GM19043 (cell line): ENCODE measurements at regions not wholly inside any gene's neighbourhood (a gene's known extent, or its start where the extent isn't known, plus 50 kb on each side); places are given as distances from the start of the nearest gene placed in this dataset.

Experiments
- ATAC-seq: cut with Tn5 transposase; IDR thresholded peaks from one replicate; pipeline ENCODE4 v1.9.1; 2021; ENCODE audit warnings: low read depth; ENCODE audit not compliant: unreplicated experiment

DNA sequence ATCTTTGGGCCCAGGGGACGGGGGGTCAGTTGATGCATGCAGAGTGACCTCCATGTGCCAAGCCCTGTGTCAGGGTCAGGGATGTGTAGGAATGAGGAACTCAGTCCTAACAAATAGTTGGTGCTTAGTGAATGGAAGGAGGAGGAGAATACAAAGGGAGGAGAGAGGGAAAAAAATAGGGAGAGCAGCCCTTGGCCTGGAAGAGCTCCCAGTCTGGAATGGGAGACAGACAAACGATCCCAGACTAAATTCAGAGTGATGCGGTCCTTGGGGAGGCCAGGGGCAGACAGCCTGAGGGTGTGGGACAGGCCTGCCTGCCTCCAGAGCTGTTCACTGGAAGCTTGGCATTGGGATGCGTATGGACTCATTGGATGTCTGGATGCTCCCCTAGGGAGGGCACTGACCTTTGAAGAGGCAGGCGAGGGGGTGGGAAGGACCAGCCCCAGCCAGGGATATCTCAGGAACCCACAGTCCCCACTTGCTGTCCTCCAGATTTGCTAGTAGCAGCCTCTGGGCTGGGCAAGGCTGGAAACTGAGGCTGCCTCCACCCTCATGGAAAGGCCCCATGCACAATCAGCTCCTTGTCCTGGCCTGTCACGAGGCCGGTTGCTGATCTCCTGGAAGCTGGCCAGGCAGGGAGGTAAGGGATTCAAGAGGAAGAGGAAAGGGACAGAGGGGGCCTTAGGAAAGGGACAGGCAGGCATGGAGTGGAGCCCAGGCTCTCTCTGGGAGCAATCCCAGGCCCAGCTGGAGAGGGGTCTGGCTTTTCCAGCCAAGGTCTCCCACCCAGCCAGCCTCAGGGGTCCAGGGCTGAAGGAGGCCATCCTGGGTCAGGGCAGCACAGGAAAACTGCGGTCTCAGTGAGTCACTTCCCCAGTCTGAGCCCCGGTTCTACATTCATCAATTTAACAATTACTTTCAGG, 69.0 kb upstream of the GGTA1 start:
- no peak for ATAC-seq

DNA sequence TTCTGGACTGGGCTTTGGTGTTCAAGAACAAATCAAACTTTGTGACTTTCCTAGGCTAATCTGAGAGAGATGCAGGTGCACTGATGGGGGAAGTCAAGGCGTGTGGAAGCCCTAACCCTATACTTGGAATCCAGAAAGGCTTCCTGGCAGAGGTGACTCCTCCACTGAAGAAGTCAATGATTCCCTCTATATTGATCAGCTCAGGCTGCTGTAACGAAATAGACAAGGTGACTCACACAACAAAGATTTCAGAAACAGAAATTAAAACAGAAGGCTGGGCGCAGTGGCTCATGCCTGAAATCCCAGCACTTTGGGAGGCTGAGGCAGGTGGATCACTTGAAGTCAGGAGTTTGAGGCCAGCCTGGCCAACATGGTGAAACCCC, 69.6 kb upstream of the GGTA1 start:
- ATAC-seq, result no peak

DNA sequence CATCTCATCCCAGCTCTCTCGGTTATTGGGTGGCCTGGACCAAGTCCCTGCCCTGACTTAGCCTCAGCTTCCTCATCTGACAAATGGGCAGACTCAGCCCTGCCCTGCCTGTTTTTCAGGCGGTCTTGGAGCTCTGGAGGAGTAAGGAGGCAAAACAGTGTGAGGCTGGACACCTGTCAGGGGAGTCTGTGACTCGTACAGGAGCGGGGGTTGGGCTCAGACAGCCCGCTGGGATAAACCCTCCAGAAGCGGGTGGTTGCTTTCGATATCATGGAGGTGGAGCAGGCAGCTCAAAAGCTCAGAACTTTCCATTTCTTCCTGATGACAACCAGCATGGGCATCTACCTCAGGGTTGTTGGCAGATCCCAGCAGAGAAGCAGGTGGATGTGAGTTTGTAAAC, 72.9 kb upstream of the GGTA1 start:
- no peak for ATAC-seq

DNA sequence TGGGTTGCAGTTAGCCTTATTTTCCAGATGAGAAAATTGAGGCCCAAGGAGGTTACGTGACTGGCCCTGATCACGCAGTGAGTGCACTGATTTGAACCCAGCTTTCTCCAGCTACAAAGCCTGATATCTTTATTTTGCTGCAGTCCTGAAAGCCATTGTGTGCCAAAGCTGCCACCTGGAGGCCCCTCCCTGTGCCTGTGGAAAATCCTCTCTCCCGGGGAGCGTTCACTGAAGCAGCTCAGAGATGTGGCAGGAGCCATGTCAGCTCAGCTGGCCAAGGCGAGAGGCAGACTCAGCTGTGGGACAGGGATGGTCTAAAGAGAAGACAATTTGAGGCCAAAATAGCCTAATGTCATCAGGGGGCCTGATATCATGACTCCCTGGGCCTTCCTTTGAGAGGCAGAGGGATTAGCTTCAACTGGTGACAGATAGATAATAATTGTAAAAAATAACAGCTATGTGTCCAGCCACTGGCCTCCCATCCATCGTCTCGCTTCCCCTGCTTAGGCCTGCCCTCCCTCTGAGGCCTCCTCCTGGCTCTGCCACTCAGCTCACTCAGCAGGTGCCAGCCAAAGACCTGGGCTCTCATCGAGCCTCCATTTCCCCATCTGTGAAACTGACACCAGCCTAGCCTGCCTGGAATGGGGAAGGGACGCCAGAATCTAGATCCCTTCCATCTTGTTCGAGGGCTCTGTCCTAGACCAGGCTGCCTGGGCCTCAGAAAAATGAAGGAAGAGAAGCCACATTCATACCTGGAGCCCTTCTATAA, 74.3 kb upstream of the GGTA1 start:
- ATAC-seq, result no peak

DNA sequence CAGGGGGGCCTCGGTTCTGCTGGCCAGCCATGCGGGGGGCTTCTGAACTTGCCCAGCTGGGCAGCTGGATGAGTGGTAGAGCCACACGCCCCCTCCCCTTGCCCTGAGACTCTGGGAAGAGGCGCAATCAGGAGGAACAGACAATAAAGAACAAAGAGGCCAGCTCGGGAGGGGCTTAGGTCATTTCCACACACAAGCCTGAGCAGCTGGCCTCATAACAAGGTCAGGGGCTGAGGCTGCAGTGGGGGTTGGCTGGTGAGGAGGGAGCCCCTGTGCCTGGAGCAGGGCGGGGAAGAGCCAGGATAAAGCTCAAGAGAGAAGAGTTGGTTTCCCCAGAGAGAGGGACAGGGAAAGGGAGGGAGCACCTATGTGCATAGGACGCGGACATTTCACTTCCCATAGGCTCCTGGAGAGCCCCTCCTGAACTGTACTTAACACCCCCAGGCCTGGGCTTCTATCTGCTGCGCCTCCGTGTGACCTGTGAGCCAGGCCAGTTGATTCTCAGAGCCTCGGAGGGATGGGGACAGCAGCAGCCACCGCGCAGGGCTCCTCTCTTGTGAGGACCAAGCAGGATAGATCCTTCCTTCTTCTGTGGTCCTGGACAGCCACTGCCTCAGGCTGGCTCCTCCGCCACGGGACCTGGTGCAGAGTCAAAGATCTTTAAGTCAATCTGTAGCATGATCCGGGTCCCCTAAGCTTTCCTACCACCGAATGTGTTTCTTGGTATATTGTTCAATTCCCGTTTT, 75.3 kb upstream of the GGTA1 start:
- ATAC-seq, result no peak

DNA sequence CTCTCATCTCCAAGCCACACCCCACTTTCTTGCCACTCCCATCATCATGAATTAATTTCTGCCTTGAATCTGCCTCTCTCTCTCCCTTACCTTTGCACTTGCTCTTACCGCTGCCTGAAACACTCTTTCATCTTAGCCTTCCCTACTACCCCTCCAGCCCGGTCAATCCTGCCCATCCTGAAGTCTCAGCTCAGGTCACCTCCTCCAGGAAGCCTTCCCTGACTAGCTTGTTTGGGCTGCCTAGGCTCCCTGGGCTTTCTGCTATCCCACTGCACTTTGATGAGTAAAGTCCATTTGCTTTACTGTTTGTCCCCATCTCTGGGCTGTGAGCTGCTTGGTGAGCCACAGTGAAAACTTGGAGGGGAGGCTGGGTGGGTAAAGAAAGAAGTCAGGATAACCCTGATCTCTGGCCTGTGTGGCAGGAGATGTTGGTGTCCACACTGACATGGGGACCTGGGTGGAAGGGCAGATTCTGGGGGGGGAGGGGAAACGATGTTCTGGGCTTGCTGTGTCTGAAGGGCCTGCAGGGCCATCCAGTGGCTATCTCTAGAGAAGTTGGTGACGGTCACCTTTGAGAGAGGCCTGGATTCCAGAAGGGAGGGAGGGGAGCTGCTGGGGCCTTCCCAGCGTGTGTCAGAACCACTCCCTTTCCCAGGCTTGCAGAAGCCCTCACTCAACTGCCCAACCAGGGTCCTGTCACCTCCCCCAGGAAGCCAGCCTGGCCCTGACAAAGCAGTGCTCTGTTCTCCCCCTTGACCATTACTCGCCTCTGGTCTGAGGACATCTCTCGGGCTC, 75.0 kb upstream of the DAB2IP start:
- ATAC-seq, result no peak

DNA sequence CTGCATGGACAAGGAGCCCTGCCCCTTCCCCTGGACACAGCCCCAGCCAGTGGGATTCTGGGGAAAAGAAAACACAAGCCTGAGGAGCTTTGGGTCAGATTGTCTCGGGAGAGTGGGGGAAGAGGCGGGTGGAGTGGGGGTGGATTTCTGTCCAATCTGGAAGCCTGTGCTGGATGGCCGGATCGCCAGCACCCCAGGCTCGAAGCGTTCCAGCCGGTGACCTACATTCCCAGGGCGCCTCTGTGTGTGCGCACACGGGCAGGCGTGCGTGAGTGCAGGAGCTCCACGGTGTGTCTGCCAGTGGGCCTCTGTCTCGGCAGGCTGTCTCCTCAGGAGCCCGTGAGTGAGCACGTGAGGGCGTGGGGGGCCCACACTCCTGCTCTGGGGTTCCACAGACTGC, 74.3 kb upstream of the DAB2IP start:
- ATAC-seq, result no peak

DNA sequence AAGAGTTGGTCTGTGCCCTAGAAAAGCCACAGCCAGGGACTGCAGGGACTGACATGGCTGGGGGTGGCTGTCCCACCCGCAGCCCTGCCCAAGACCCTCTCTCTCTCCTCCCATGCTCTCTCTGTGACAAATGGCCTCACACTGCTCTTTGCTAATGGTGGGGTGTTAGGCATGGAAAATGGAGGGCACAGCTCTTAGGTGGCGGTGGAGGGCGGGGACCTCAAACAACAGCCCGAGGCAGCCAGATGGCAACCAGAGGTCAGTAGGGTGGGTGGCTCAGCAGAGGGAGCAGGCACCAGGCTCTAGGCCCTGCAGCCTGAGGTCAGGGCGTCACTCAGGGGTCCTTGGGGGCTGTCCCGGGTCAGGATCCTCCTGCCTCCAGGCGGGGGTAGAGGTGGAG, 73.9 kb upstream of the DAB2IP start:
- ATAC-seq, result no peak

DNA sequence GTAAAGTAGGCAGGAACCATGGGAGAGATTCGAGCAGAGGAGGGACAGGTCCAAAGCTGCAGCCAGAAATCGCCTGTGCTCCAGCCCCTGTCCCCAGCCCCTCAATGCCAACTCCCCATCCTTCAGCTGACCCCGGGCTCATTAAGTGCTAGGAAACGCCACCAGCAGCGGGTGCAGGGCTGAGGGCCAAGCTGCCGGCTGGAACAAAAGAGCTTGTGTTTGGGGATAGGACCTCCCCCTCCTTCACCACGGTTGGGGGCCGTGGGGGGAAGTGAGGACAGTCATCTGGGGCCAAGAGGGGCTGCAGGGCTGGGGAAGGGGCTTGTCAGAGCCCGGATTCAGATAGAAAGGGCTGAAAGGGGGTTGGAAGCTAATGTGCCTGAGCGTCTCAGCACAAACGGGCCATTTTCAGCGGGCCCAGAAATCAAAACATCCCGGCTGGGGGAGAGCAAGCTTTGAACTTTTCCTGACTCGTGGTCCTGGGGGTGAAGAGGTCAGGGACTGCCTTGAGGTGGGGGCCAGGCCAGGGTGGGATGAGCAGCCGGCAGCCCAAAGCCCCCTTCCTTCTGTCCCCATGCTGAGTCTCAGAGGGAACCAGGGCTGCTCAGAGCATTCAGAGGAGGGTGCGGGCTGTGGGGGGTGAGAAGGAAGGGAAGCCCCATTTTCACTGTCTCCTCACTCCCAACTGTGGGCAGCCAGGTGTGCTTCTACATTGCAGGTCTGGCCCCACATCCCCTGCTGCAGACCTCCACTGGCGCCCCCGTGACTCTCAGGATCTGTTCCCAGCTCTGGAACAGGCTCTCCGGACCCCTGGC, 69.4 kb upstream of the DAB2IP start:
- ATAC-seq, result no peak

DNA sequence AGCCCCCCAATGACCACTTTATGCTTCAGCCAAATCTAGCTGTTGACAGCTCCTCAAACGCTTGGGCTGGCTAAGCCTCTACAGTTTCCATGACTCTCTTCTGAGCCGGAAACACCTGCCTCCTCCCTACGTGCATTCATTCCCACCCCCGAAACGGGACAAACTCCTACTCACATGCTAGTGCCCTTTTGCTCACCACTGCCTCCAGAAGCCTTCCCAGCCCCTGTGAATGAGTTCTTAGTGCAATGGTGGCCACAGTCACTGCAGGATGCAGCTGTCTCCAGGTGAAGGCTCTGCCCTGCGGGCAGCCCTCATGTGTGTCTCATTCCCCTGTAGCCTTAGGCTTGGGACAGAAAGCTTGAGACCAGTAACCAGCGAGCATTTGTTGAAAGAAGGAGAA, 68.8 kb upstream of the DAB2IP start:
- no peak for ATAC-seq

DNA sequence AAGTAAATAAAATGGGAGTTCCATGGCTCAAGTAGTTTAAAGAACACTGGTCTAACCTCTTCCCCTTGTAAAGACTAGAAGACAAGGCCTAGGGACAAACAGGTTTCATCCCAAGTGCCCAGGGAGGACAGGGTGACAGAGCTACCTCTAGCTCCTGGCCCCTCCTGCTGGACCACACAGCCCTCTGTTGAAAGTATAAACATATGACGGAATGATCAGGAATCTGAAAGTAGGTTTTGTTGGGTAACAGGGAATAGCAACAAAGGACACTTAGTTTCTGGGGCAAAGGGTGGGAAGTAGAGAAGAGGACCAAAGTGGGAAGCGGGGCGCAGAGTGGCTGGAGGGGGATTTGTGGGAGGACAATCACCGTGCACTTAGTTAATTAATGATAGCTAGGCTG, 67.0 kb upstream of the DAB2IP start:
- no peak for ATAC-seq

DNA sequence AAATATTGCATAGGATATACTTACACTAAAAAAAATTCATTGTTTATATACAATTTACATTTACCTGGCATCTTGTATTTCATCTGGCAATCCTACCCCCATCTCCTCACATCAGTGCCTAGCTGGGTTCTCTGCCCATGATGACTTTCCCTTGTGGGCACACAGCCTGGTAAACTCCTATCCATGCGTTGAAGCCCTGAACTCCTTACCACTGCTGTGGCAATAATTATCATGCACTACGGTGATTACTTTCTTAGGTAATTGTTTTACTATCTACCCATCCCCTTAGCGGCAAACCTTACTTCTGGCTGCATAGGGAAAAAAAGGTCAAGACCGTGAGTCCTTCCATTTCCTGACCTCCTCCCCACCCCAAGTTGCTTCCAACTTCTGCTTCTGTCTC, 63.6 kb upstream of the DAB2IP start:
- no peak for ATAC-seq

DNA sequence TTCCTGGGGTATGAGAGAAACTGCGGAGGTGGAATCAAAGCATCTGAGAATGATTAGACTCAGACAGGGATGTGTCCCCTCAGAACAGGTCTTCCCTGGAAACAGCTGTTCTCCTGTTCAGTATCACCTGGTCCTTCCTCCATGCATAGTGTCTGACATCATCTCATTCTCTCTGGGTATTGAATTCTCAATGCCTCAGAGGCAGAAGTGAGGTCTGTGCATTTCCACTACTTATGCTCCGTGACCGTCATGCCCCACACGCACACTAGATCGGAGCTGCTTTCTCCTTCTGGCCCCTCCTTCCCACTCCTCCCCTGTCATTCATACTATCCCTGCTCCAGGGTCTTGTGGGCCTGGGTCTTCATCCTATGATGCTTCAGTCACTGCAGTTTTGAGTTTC, 61.4 kb upstream of the DAB2IP start:
- ATAC-seq, result no peak

DNA sequence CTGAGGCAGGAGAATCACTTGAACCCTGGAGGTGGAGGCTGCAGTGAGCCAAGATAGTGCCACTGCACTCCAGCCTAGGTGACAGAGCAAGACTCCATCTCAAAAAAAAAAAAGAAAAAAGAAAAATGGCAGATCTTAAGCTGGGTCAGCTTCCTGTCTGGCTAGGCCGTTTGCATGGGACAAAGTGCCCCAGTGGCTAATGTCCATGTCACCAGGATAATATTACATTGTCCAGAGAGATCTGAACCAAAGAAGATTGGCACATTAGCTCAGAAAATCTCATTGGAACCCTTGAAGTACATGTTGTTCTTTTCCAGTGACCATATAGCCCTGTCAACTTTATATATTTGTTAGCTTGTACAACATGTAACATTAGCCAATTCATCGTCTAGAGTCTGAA, 59.2 kb upstream of the DAB2IP start:
- no peak for ATAC-seq

DNA sequence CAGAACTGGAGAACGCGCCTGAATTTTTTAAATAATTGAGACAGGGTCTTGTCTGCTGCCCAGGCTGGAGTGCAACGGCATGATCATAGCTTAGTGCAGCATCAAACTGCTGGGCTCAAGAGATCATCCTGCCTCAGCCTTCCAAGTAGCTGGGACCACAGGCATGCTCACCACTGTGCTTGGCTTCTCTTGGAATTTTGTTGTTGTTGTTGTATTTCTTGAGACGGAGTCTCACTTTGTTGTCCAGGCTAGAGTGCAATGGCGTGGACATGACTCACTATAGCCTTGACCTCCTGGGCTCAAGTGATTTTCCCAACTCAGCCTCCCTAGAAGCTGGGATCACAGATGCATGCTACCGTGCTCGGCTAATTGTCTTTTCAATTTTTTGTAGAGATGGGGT, 58.4 kb upstream of the DAB2IP start:
- no peak for ATAC-seq

DNA sequence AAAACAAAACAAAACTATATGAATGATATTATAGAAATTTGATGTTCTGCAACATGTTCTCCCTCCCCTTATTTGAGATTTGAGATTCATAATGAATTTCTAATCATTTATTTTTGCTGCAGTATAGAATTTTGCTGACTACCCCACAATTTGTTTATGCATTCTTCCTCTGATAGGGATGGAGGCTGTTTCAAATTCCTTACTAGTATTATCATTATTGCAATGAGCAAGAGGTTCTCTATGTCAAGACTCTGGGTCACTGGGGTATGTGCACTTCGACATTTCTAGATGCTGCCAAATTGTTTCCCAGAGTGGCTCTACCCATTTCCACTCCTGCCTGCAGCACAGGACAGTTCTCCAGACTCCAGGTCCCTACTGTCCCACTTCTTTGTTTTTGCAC, 54.9 kb upstream of the DAB2IP start:
- ATAC-seq, result no peak

DNA sequence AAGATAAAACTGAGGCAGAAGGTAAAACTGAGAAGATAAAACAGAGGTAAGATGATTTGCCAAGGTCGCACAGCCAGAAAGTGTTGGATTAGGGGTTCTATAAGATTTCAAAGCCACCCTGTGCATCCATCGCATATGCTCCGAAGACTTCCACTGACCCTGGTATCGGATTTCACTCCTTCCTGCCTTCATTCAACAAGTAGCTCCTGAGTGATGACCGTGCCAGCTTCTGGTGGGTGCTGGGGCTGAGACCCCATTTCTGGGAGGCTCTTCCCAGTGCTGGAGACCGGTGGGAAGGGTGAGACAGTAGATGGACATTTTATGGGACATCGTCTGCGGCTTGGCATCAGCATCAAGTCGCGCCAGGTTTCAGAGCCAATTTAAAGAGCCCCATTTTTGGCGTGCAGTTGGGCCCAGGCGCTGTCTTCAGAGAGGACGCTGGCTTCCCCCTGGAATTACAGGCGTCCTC, 53.7 kb upstream of the DAB2IP start:
- no peak for ATAC-seq

DNA sequence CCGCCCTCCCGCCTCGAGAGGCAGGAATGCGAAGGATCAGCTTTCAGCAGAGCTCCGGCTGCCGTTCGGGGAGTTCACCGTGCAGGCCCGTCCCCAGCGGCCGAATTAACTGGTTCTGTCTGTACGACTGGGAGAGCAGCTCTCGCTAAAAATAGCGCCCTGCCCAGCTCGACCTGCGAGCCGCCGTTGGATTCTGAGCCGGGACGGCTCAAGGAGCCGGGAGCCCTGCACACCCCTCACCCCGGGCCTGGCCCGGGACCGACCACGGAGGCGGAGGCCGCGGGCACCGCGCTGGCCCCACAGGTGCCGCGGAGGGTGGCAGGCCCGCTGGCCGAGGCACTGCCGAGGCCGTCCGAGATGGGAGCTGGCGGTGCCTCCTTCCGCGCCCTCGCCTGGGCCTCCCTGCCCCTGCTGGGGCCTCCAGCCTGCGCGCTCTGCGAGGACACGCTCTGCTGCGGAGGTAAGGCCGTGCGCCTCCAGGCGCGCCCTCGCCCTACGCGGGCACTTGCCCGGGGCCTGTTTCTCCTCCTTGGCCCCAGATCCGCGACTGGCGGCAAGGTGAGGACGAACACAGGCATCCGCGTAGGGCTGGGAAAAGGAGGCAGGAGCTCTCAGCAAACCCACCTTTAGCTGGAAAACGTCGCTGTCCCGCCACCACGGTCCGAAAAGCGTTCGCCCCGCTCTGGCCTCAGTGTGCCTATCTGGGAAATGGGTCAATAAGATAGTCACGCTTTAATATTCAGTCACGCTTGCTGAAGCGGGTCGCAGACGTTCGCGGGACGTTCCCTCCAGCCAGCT, 53.1 kb upstream of the DAB2IP start:
- no peak for ATAC-seq
